GM12878 (cell line): ENCODE measurements at regions not wholly inside any gene's neighbourhood (a gene's known extent, or its start where the extent isn't known, plus 50 kb on each side); places are given as distances from the start of the nearest gene placed in this dataset.

ENCODE experiments used
- ATAC-seq: fragments of 200-7000 bp; cut with Tn5 transposase; 3 replicates; pipeline ENCODE4 v1.9.1; 2020; ENCODE audit warnings: mild to moderate bottlenecking, moderate library complexity
- BruUV-seq: library from RNA; stranded (reverse); fragments of 400-500 nt; replicated peaks from 2 replicates; lab custom pipeline; 2021; lab: Mats Ljungman, UMichigan
- CTCF ChIA-PET: fragments of 300-600 bp; sonication (Branson Sonifier 250); formaldehyde crosslinking; extraction: SDS; loops from one replicate; lab custom pipeline; 2021; ENCODE audit warnings: inconsistent platforms; lab: Yijun Ruan, JAX
- POLR2A ChIA-PET: fragments of 350-600 bp; formaldehyde crosslinking; extraction: SDS; loops from one replicate; lab custom pipeline; 2021; ENCODE audit warnings: inconsistent platforms; lab: Charles Lee
- RAD21 ChIA-PET: fragments of 300-600 bp; sonication (Branson Sonifier 250); formaldehyde crosslinking; loops from one replicate; lab custom pipeline; 2023; ENCODE audit warnings: antibody characterized with exemption; ENCODE audit not compliant: unreplicated experiment; lab: Charles Lee
- SMC1A ChIA-PET: fragments of 300-600 bp; sonication (Branson Sonifier 250); formaldehyde crosslinking; loops from one replicate; lab custom pipeline; 2023; ENCODE audit not compliant: unreplicated experiment, uncharacterized antibody; lab: Charles Lee
- DNase-seq: peaks from one replicate; pipeline ENCODE4 v3.0.0-alpha.2; 2011; ENCODE audit warnings: low read depth, low spot score
- FAIRE-seq: peaks from 3 replicates; lab custom pipeline; 2011; peaks lifted over from hg19 to GRCh38; lab: Jason Lieb, UNC
- H2AFZ ChIP-seq: 2 replicates; pipeline ENCODE4 v1.6.0; 2011; ENCODE audit warnings: low read depth, low read length, control low read depth; ENCODE audit not compliant: control insufficient read depth
- H3K27ac ChIP-seq: 2 replicates; pipeline ENCODE4 v1.5.1; 2011; ENCODE audit warnings: control low read depth; ENCODE audit not compliant: control insufficient read depth, insufficient read depth
- H3K27me3 ChIP-seq, 2 experiments: replicated peaks in 1 of 2; 2 replicates each; pipeline versions ENCODE4 v1.6.0 to v1.6.1; 2011; ENCODE audit warnings: low read length in 1 of 2; ENCODE audit not compliant: control insufficient read depth in 2 of 2, insufficient read depth in 2 of 2
- H3K36me3 ChIP-seq, 2 experiments: 2 replicates each; pipeline ENCODE4 v1.5.1; 2011; ENCODE audit warnings: low read length in 1 of 2; ENCODE audit not compliant: control insufficient read depth in 2 of 2, insufficient read depth in 2 of 2
- H3K4me1 ChIP-seq: 2 replicates; pipeline ENCODE4 v1.6.1; 2011; ENCODE audit warnings: mild to moderate bottlenecking, low read length, moderate library complexity, mixed read lengths; ENCODE audit not compliant: control insufficient read depth, insufficient read depth
- H3K4me2 ChIP-seq: 2 replicates; pipeline ENCODE4 v1.6.0; 2011; ENCODE audit warnings: control low read depth; ENCODE audit not compliant: control insufficient read depth, insufficient read depth
- H3K4me3 ChIP-seq: fragments of 200-600 bp; sonication (generic); 2 replicates; pipeline ENCODE4 v1.5.1; 2016
- H3K79me2 ChIP-seq: 2 replicates; pipeline ENCODE4 v1.6.0; 2011; ENCODE audit warnings: low read length; ENCODE audit not compliant: control insufficient read depth, insufficient read depth
- H3K9ac ChIP-seq: 2 replicates; pipeline ENCODE4 v1.8.0; 2011; ENCODE audit warnings: low read length, control low read depth, mixed read lengths; ENCODE audit not compliant: control insufficient read depth, insufficient read depth
- H3K9me3 ChIP-seq: replicated peaks from 3 replicates; pipeline ENCODE4 v1.5.1; 2011; ENCODE audit warnings: mild to moderate bottlenecking, low read length; ENCODE audit not compliant: control insufficient read depth, insufficient read depth
- H4K20me1 ChIP-seq: 2 replicates; pipeline ENCODE4 v1.6.0; 2011; ENCODE audit not compliant: control insufficient read depth, insufficient read depth
- CBFB ChIP-seq: IDR thresholded peaks from 2 replicates; pipeline ENCODE4 v1.6.1; 2016; ENCODE audit warnings: antibody characterized with exemption, low read depth
- CBX5 ChIP-seq: sonication (generic); IDR thresholded peaks from 2 replicates; pipeline ENCODE4 v1.6.1; 2016; ENCODE audit warnings: low read depth, moderate library complexity, mild to moderate bottlenecking, inconsistent platforms
- CEBPB ChIP-seq, 2 experiments: fragments of 150-350 bp in 1 of 2; IDR thresholded peaks; 2 replicates each; pipeline ENCODE4 v1.6.1; 2012 to 2014; ENCODE audit warnings: low read depth in 2 of 2, low read length in 2 of 2, borderline replicate concordance in 1 of 2, inconsistent platforms in 1 of 2
- CREM ChIP-seq: IDR thresholded peaks from 2 replicates; pipeline ENCODE4 v1.6.1; 2014; ENCODE audit warnings: antibody characterized with exemption, low read depth
- IKZF1 ChIP-seq: fragments of 450-650 bp; conservative IDR thresholded peaks from 2 replicates; pipeline ENCODE4 v1.6.1; 2017; ENCODE audit warnings: antibody characterized with exemption, mild to moderate bottlenecking
- MTA2 ChIP-seq: fragments of 450-650 bp; IDR thresholded peaks from 2 replicates; pipeline ENCODE4 v1.6.1; 2016; ENCODE audit warnings: low read depth, mild to moderate bottlenecking, moderate library complexity
- MXI1 ChIP-seq: fragments of 150-350 bp; IDR thresholded peaks from 2 replicates; pipeline ENCODE4 v1.6.1; 2011; ENCODE audit warnings: low read depth, mild to moderate bottlenecking, inconsistent platforms, low read length, improper control_type of control experiment
- RELA ChIP-seq: fragments of 450-650 bp; IDR thresholded peaks from 2 replicates; pipeline ENCODE4 v1.8.0; 2014; ENCODE audit warnings: borderline replicate concordance; ENCODE audit not compliant: partially characterized antibody
- RFX5 ChIP-seq: IDR thresholded peaks from 2 replicates; pipeline ENCODE4 v1.6.1; 2011; ENCODE audit warnings: low read depth, low read length, improper control_type of control experiment
- RUNX3 ChIP-seq: IDR thresholded peaks from 2 replicates; pipeline ENCODE4 v1.6.1; 2012; ENCODE audit warnings: low read length, inconsistent platforms
- SIX5 ChIP-seq: IDR thresholded peaks from 2 replicates; pipeline ENCODE4 v1.6.1; 2011; ENCODE audit warnings: mild to moderate bottlenecking, low read depth, low read length, moderate library complexity; ENCODE audit not compliant: severe bottlenecking
- SMC3 ChIP-seq: IDR thresholded peaks from 2 replicates; pipeline ENCODE4 v1.6.1; 2011; ENCODE audit warnings: low read length, improper control_type of control experiment, borderline replicate concordance
- TCF12 ChIP-seq: IDR thresholded peaks from 2 replicates; pipeline ENCODE4 v1.6.1; 2011; ENCODE audit warnings: low read depth, mild to moderate bottlenecking, low read length
- WGBS: methylation state at CpG from one replicate; pipeline ENCODE4 v1.1.6; 2016; ENCODE audit warnings: low lambda C conversion rate; ENCODE audit not compliant: insufficient replicate concordance, insufficient coverage; ENCODE audit errors: missing lambda C conversion rate; 5-methylcytosine and 5-hydroxymethylcytosine counted together
- in situ Hi-C: fragments of 300-500 bp; cut with MboI; formaldehyde crosslinking; loops from 9 replicates; pipeline ENCODE4 v1.14.3; 2018; ENCODE audit warnings: mixed read lengths
- intact Hi-C: fragments of 100-400 bp; cut with micrococcal nuclease; formaldehyde crosslinking; loops from one replicate; pipeline ENCODE4 v1.14.2; 2022; ENCODE audit not compliant: unreplicated experiment
- TF ChIP-seq, protein P1 (sequence below): fragments of 450-650 bp; IDR thresholded peaks from 2 replicates; pipeline ENCODE4 v1.6.1; 2017; ENCODE audit warnings: mild to moderate bottlenecking, low read depth, inconsistent platforms; ENCODE audit not compliant: poor library complexity, severe bottlenecking
- TF ChIP-seq, protein P2 (sequence below): fragments of 450-650 bp; formaldehyde crosslinking; IDR thresholded peaks from 2 replicates; pipeline ENCODE4 v1.4.0; 2020; ENCODE audit warnings: mild to moderate bottlenecking, moderate library complexity

DNA sequence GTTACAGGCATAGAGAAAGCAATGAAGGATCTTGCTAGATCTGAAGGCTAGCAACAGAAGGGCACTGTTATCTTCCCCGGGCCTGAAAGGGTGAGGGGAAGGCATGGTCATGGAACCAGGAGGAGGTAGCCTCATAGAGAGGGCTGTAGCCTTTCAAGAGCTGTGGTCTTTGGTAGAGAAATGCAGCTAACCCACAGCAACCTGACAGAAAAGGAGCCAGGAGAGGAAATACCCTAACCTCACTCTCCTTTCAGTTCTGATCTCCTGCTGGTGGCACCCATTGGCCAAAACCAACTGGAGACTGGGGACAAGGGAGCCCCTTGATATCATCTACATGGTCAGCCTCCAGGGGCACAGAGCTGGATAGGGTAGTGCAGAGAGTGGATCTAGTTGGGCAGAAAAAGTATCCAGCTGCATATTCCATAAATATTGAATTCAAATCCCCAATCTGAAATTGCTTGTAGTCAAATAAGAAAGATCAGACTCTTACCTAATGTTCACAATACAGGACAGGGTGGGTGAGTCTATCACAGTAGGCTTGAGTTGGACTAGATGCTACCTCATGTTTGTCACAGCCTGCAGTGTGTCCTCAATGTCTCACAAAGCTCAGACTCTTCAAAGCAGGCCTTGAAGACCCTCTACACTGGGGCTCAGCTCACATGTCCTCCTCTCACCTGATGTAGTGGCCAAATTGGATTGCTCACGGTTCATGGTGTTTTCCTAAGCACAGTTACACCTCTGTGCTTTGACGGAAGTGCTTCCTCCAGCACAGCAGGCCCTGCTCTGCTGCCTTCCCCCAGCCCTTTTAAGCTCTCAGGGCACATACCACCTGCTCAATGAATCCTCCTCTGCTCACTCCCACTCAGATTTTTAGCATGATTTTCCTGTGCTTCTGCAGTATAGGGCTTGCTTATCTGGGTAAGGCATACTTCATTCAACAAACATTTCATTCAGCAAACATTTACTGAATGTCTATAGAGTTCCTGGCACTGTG, 74.1 kb upstream of the JUN start (continued):
- TF ChIP-seq RELA (peak; percentile 26), CBFB (0 out of 2 replicates have a peak, but pooled peaks have one; percentile 24), SIX5 (no peak), MTA2 (peak; percentile 39; the same call in 1 of the 2 replicates), CEBPB (IDR thresholded peaks at IDR 0.05; ENCODE audit: borderline replicate concordance in 1 of 2, low read depth in 2 of 2, low read length in 2 of 2) (no peak), RUNX3 (peak; percentile 84), IKZF1 (peak; percentile 47; the same call in 1 of the 2 replicates), CBX5 (no peak)

DNA sequence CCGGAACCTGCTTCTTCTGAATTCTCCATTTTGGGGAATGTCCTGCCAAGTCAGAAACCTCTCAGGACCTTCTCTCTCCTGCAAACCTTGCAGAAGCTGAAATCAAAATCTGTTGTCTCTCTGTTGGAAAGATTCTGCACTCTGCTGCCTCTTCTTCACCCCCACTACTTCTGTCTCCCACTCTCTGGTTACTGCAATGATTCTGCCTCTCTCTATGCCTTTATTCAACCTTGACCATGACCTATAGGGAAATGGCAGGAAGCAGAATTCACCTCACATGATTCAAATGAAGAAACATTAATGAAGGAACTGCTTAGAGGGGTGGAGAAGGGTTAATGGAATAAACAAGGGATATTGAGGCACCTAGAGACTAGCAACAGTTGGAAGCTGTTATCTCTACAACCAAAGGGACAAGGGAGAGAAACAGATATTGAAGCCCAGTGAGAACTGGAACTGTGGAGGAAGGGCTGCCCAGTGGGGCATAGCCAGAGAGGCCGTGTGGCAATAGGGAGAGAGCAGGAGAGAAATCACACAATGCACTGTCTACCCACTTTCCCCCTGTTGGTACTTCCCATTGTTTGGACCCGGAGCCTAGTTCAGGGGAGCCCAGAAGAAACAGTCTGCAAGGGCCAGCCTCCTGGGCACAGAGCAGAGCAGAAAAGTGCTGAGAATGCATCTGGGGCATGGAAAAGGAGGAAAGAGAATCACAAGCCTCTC, 76.1 kb upstream of the JUN start:
- WGBS = 42% methylated on average over 3 of the region's 3 CpGs
- Histone ChIP-seq H3K4me1 (peaks cover 28% of the 10 kb centered on the region), H3K36me3 (no peaks in the 10 kb centered on the region), H3K27ac (no peak overlapping the region), H3K4me2 (no peak overlapping the region), H3K27me3 (no peaks in the 10 kb centered on the region), H2AFZ (no peak overlapping the region; the same call in 1 of the 2 replicates), H3K79me2 (no peaks in the 10 kb centered on the region), H3K9ac (no peak overlapping the region), H4K20me1 (no peaks in the 10 kb centered on the region), H3K9me3 (no peaks in the 10 kb centered on the region), H3K4me3 (no peak overlapping the region)
- RAD21 ChIA-PET = interaction anchor here (1.0 kb wide), 1 partner anchor 109 kb away, joined by 3 read pairs; no protein-coding TSS in a partner anchor
- no TSS peak for BruUV-seq
- SMC1A ChIA-PET = interaction anchor here (1.0 to 2.3 kb wide), 6 partner anchors 17 to 161 kb away, joined by 3 to 11 read pairs (median 6); no protein-coding TSS in a partner anchor
- in situ Hi-C loops = no loop called here
- intact Hi-C loops = loop anchor here (5.0 kb wide), 1 partner anchor 147 kb away; no protein-coding TSS in a partner anchor
- POLR2A ChIA-PET = interaction anchor here (0.6 kb wide), 1 partner anchor 116 kb away, joined by 3 read pairs; no protein-coding TSS in a partner anchor
- DNase-seq (no peak), ATAC-seq (no peak), FAIRE-seq (no peak)
- CTCF ChIA-PET = no interaction called here
- TF ChIP-seq, protein P1, sequence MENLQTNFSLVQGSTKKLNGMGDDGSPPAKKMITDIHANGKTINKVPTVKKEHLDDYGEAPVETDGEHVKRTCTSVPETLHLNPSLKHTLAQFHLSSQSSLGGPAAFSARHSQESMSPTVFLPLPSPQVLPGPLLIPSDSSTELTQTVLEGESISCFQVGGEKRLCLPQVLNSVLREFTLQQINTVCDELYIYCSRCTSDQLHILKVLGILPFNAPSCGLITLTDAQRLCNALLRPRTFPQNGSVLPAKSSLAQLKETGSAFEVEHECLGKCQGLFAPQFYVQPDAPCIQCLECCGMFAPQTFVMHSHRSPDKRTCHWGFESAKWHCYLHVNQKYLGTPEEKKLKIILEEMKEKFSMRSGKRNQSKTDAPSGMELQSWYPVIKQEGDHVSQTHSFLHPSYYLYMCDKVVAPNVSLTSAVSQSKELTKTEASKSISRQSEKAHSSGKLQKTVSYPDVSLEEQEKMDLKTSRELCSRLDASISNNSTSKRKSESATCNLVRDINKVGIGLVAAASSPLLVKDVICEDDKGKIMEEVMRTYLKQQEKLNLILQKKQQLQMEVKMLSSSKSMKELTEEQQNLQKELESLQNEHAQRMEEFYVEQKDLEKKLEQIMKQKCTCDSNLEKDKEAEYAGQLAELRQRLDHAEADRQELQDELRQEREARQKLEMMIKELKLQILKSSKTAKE = no peak
- TF ChIP-seq, protein P2, sequence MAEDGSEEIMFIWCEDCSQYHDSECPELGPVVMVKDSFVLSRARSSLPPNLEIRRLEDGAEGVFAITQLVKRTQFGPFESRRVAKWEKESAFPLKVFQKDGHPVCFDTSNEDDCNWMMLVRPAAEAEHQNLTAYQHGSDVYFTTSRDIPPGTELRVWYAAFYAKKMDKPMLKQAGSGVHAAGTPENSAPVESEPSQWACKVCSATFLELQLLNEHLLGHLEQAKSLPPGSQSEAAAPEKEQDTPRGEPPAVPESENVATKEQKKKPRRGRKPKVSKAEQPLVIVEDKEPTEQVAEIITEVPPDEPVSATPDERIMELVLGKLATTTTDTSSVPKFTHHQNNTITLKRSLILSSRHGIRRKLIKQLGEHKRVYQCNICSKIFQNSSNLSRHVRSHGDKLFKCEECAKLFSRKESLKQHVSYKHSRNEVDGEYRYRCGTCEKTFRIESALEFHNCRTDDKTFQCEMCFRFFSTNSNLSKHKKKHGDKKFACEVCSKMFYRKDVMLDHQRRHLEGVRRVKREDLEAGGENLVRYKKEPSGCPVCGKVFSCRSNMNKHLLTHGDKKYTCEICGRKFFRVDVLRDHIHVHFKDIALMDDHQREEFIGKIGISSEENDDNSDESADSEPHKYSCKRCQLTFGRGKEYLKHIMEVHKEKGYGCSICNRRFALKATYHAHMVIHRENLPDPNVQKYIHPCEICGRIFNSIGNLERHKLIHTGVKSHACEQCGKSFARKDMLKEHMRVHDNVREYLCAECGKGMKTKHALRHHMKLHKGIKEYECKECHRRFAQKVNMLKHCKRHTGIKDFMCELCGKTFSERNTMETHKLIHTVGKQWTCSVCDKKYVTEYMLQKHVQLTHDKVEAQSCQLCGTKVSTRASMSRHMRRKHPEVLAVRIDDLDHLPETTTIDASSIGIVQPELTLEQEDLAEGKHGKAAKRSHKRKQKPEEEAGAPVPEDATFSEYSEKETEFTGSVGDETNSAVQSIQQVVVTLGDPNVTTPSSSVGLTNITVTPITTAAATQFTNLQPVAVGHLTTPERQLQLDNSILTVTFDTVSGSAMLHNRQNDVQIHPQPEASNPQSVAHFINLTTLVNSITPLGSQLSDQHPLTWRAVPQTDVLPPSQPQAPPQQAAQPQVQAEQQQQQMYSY (CRISPR knock-in tag) = no peak
- no peak for TF ChIP-seq TCF12
- no peak for TF ChIP-seq MXI1
- TF ChIP-seq RFX5 = no peak
- no peak for TF ChIP-seq SMC3
- no peak for TF ChIP-seq CREM
